GM19397 (cell line): ENCODE measurements at regions not wholly inside any gene's neighbourhood (a gene's known extent, or its start where the extent isn't known, plus 50 kb on each side); places are given as distances from the start of the nearest gene placed in this dataset.

Source experiments
- ATAC-seq: cut with Tn5 transposase; IDR thresholded peaks from one replicate; pipeline ENCODE4 v1.9.1; 2021; ENCODE audit warnings: mild to moderate bottlenecking, moderate library complexity; ENCODE audit not compliant: unreplicated experiment

DNA sequence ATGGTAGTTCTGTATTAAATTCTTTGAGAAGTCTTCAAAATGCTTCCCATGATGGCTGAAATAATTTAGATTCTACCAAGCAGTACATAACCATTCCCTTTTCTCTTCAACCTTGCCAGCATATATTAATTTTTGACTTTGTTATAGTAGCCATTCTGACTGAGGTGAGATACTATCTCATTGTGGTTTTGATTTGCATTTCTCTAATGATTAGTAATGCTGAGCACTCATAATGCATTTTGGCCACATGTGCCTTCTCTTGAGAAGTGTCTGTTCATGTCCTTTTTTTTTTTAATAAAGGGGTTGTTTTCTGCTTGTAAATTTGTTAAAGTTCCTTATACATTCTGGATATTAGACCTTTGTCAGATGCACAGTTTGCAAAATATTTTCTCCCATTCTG lies 173.9 kb downstream of the CALCRL start:
- no peak for ATAC-seq

DNA sequence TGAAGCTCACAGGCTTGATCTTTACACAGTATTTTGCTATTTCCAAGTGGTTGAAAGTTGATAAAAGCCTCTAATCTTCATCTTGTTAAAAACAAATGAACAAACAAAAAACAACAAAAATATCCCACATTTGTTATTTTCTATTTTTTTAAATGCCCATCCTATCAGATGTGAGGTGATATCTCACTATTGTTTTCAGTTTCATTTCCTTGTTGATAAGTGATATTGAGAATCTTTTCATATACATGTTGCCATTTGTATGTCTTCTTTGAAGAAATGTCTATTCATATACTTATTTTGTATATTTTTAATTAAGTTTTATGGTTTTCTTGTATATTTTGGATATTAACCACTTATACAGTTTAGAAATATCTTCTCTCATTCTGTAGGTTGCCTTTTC lies 175.8 kb downstream of the CALCRL start:
- no peak for ATAC-seq

GRCh38 chr2:187271825-187272224 lies 176.2 kb downstream of the CALCRL start:
- ATAC-seq = no peak

GRCh38 chr2:187266645-187267044 lies 181.4 kb downstream of the CALCRL start:
- ATAC-seq = no peak

GRCh38 chr2:187266147-187266546 lies 181.9 kb downstream of the CALCRL start:
- no peak for ATAC-seq

DNA sequence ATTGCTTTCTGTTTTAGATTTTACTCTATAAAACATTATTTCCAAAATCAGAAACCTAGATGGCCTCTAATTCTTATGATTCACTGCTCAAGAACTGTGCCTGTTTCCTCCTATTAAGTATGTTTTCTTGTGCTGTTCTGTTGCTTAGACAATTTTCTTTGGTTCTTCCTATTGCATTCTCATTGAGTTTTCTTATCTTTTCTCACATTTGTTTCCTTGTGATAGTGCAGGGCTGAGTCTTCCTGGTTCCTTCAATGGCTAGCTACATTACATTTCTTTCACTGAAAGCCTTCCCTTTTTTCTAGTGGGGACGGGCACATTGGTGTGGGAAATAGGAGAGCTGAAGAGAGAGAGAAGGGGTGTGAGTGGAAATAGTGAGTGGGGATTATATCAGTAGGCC lies 183.4 kb downstream of the CALCRL start:
- ATAC-seq = no peak

DNA sequence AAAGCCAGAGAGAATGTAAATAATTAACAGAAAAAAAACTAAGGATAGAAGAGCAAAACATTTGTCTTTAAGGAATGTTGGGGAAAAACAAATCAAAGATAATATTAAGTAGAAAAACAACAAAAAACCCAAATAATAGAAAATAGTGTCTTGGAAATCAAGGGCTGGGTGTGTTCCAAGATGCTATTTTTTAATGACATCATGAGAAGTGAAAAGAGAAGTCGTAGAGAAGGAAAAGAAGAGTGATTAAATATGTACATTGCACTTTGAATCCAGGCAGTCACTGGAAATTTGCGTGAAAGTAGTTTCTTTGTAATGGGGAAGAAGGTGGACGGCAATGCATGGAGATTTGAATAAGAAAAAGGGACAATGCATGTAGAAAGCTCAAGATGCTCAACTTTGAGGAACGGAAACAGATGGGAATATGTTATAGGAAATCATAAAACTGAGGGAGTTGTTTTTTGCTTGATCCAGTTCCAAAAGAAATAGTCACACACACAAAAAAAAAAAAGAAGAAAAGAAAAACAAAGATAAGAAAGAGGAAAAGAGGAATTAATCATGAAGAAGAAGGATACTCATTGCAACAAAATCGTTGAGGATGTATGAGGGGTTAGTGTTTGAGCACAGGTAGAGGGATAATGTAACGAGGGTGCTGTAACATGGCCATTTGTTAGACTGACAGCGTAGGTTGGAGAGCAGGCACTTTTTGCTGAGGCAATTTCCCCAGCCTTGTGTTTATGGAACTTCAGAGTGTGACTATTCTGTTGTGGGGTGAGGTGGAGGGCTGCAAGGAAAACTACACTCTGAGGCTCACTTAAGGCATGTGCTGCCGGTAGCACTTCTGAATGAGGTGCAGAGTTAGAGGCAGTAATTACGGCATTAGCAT lies 184.1 kb downstream of the CALCRL start:
- no peak for ATAC-seq

- ATAC-seq = no peak
Observed at GRCh38 chr2:187261705-187262104, 186.3 kb downstream of the CALCRL start.

DNA sequence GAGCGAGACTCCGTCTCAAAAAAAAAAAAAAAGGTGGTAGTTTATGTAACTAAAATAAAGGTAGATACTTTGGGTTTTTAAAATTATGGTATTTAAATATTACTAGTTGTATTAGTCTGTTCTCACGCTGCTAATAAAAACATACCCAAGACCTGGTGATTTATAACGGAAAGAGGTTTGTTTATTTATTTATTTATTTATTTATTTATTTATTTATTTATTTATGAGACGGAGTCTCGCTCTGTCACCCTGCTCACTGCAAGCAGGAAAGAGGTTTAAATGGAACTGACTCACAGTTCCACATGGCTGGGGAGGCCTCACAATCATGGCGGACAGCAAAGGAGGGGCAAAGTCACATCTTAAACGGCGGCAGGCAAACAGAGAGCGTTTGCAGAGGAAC lies 196.0 kb downstream of the CALCRL start:
- no peak for ATAC-seq

- ATAC-seq = no peak
Observed at GRCh38 chr2:187250137-187250536, 197.9 kb downstream of the CALCRL start.

- ATAC-seq = no peak
Observed at GRCh38 chr2:187233811-187234210, 214.2 kb downstream of the CALCRL start.

DNA sequence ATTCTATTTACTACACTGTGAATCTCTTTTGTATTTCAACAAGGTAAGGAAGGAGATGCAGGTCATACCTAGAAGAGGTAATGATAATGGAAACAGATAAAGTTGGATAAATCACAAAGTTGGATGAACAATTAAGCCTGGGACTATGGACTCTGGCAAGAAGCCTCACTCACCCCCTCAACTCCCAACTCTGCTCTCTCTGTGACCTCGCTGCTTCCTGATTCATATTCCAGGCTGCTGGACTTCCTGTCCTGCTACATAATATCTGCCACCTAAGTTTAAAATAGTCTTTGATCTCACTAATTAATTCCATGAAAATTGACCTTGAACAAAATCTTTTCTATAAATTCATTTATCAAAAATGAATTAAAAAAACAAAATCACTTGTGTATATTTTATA lies 215.3 kb downstream of the CALCRL start:
- no peak for ATAC-seq

DNA sequence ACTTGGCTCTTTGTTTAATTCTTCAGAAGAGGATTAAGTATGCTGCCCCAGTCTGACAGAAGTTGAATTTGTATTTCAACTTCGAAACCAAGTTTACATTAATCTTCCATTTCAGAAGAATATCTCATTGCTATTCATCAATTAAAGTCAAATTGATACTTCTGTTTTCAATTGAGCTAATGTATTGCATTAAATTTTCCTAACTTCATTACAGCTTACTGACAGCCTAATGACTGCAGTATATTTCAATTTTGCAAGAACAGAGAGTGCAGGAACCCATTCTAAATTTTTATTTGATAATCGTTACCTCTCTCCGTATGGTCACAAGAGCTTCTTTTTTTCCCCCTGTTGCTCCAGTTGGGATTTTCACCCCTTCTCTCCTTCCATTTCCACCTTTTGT lies 218.0 kb downstream of the CALCRL start:
- no peak for ATAC-seq

DNA sequence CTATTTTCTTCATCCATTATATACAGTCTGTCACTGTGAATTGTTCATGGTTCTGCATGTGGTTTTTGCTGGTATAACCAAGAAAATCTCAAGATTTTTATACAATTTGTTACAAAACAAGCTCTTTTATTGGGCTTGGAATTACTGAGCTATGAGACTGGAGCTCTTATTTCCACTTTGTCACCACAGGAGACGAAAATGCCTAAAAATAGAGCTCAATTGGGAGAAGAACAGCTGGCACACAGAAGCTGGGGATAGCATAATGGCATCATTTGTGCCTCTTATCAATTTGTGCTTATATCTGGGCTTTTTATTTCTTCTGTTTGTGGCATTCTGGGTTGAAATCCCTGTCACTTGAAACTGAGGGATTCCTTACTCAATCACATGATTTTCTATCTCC lies 219.1 kb downstream of the CALCRL start:
- no peak for ATAC-seq

DNA sequence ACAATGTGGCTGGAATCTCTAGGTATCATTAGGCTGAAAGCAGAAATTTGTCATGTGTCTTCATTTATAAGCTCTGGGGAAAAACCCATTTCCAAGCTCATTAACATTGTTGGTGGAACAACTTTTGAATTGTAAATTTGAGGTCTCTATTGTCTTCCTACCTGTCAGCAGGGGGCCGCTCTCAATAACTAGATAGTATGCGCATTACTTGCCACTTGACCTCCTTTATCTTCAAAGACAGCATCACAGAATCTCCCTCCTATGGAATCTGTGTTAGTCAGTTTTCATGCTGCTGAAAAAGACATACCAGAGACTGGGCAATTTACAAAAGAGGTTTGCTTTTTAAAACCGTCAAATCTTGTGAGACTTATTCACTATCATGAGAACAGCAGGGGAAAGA lies 223.1 kb downstream of the CALCRL start:
- ATAC-seq = no peak

DNA sequence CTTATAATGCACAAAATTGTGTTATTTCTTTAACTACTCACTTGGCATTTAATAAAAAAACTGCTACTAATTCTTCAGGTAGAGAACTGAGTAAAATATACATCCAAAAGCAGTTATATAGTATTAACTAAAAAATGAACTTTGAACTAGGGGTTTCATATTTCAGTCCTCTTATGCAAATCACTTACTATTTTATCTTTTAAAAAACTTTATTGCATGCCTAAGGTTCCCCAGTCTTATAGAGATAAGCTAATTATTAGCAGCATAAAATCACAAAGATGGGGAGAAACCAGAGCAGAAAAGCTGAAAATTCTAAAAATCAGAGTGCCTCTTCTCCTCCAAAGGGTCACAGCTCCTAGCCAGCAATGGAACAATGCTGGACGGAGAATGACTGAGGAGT lies 228.0 kb downstream of the CALCRL start:
- no peak for ATAC-seq

DNA sequence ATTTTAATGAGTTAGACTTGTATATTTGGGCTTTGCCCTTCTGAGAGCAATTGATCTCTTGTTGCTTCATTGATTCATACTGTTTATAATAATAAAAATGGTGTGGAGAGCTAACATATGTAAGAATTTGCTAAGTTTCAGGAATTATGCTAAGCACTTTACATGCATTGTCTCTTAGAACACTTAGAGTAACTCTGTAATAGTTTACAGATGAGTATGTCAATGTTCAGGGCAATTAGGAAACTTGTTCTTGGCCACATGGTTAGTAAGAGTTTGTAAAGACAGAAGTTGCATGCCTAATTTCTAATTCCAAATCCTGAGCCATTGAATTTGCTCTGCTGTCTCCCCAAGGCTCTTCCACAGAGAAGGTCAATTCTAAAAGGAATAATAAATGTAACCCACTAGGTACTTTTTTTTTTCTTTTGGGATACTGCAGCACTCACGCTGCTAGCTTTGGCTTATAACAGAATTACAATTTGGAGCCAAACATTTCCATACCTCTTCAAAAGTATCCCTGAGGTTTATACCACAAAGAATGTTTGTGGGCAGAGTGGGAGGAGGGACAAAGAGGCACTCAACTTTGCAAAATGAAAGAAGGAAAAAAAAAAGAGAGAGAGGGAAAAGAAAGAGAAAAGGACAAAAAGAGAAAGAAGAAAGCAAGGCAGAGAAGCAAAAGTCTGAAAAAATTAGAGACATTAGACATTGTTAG lies 232.4 kb downstream of the CALCRL start:
- no peak for ATAC-seq

DNA sequence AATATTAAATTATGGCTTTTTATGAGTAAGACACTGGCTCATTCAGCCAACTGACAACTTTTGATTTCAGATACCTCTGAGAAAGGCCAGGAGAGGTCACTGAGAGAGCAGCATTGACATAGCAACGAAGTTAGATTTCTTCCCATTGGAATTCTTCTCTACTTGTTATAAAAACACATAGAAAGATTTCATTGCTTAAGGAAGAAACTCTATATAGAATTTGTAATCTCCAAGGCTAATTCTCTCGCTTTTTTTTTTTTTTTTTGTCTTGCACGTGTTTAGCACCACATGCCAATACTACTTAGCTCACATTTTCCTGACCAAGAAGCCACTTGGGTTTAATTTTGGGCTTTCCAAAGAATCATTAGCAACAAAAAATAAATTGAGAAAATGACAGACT lies 233.7 kb downstream of the CALCRL start:
- ATAC-seq = no peak

DNA sequence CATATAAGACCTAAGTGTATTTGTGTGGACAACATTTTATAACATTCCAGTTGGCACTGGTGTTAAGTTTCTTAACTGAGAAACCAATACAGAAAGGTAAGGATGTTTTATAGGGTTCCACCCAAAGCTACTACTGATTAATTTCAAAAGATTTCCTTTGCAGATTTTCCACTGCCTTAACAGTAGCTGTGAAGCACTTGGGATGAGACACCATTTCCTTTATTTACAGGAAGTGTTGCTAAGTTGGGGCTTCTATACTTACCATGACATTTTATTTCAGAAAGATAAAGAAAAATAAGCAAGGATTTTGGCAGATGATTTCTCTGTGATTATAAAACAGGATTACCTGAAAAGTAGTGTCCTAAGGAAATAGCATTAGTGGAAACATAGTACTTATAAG lies 234.3 kb downstream of the CALCRL start:
- no peak for ATAC-seq

GRCh38 chr2:187210726-187211125 lies 237.3 kb downstream of the CALCRL start:
- ATAC-seq = no peak

DNA sequence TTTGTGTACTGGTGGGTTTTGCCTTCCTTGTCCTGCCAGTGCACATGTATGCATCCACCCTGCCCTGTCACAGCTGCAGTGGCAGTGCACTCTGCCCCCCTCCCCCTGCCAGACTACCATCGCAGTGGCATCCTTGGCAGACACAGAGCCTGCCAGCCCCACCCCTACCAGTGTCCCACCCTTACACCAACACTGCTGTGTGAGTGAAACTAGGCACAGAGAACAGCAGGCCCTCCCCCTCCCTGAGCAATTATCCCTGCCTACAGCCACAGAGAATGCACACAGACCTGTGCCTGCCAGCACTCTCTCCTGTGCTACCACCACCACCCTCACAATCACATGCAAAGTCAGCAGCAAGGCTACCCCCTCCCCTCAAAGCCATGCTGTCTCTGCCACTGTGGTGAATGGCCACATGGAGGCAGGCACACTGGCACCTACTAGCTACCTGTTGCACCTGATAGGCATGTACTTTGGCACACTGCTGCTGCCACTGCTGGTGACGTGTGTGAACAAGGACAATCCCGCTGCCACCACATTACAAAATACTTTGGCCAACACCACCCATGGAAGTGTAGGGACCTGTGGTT lies 239.8 kb downstream of the CALCRL start:
- ATAC-seq = no peak

GRCh38 chr2:187207126-187207525 lies 240.9 kb downstream of the CALCRL start:
- ATAC-seq = no peak
